ENCODE measurements at regions not wholly inside any gene's neighbourhood (a gene's known extent, or its start where the extent isn't known, plus 50 kb on each side); places are given as distances from the start of the nearest gene placed in this dataset.

- H3K27ac ChIP-seq = no peak overlapping the region
- H3K27me3 ChIP-seq = no peaks in the 10 kb centered on the region
- TF ChIP-seq CTCF (IDR thresholded peaks at IDR 0.05) = no peak
Observed at GRCh38 chr4:24700118-24700517, 95.3 kb upstream of the SOD3 start.

GRCh38 chr4:24701683-24702082 is 93.7 kb upstream of the SOD3 start:
- no peaks in the 10 kb centered on the region for H3K27me3 ChIP-seq
- no peaks in the 10 kb centered on the region for H3K36me3 ChIP-seq
- no peak overlapping the region for H3K4me3 ChIP-seq
- H3K9ac ChIP-seq (ENCODE audit: low read depth in 2 of 2, low read length in 2 of 2) = no peak overlapping the region
- no peak overlapping the region for H3K27ac ChIP-seq
- intact Hi-C loops (cut with DNase I) = no loop called here
- no peaks in the 10 kb centered on the region for H3K4me1 ChIP-seq
- H3K9me3 ChIP-seq = no peaks in the 10 kb centered on the region
- no peak for TF ChIP-seq CTCF (IDR thresholded peaks at IDR 0.05)
- DNase-seq = no peak

More at GRCh38 chr4:24700118-24700517, 95.3 kb upstream of the SOD3 start:
- H3K9me3 ChIP-seq = no peaks in the 10 kb centered on the region
- H3K4me1 ChIP-seq = no peaks in the 10 kb centered on the region
- no peak for DNase-seq
- no peak overlapping the region for H3K9ac ChIP-seq (ENCODE audit: low read depth in 2 of 2, low read length in 2 of 2)
- H3K36me3 ChIP-seq = no peaks in the 10 kb centered on the region
- no peak overlapping the region for H3K4me3 ChIP-seq
- intact Hi-C loops (cut with DNase I) = no loop called here

GRCh38 chr4:24702281-24702680 is 93.1 kb upstream of the SOD3 start:
- DNase-seq = no peak

GRCh38 chr4:24703298-24703697 is 92.1 kb upstream of the SOD3 start:
- no peaks in the 10 kb centered on the region for H3K27me3 ChIP-seq
- no peaks in the 10 kb centered on the region for H3K9me3 ChIP-seq
- H3K27ac ChIP-seq = no peak overlapping the region
- no peak overlapping the region for H3K4me3 ChIP-seq
- TF ChIP-seq CTCF (IDR thresholded peaks at IDR 0.05) = no peak
- H3K36me3 ChIP-seq = no peaks in the 10 kb centered on the region
- H3K4me1 ChIP-seq = no peaks in the 10 kb centered on the region
- DNase-seq = no peak
- H3K9ac ChIP-seq (ENCODE audit: low read depth in 2 of 2, low read length in 2 of 2) = no peak overlapping the region
- intact Hi-C loops (cut with DNase I) = no loop called here

More at GRCh38 chr4:24702281-24702680, 93.1 kb upstream of the SOD3 start:
- Histone ChIP-seq H3K36me3 (no peaks in the 10 kb centered on the region), H3K27ac (no peak overlapping the region), H3K4me1 (no peaks in the 10 kb centered on the region), H3K9ac (ENCODE audit: low read depth in 2 of 2, low read length in 2 of 2) (no peak overlapping the region), H3K27me3 (no peaks in the 10 kb centered on the region), H3K4me3 (no peak overlapping the region), H3K9me3 (no peaks in the 10 kb centered on the region)
- intact Hi-C loops (cut with DNase I) = no loop called here
- TF ChIP-seq CTCF (IDR thresholded peaks at IDR 0.05) = no peak

GRCh38 chr4:24704149-24704548 is 91.2 kb upstream of the SOD3 start:
- Histone ChIP-seq H3K27me3 (no peaks in the 10 kb centered on the region), H3K4me1 (no peaks in the 10 kb centered on the region), H3K4me3 (no peak overlapping the region), H3K36me3 (no peaks in the 10 kb centered on the region), H3K27ac (no peak overlapping the region), H3K9me3 (no peaks in the 10 kb centered on the region), H3K9ac (ENCODE audit: low read depth in 2 of 2, low read length in 2 of 2) (no peak overlapping the region)
- no peak for DNase-seq
- intact Hi-C loops (cut with DNase I) = no loop called here
- no peak for TF ChIP-seq CTCF (IDR thresholded peaks at IDR 0.05)

Data from colonic mucosa (tissue), 4 donors.